Colon (tissue), 2 donors: ENCODE measurements at regions not wholly inside any gene's neighbourhood (a gene's known extent, or its start where the extent isn't known, plus 50 kb on each side); places are given as distances from the start of the nearest gene placed in this dataset.

Experiments used
- FAIRE-seq: peaks from 2 replicates; lab custom pipeline; 2012; peaks lifted over from hg19 to GRCh38; lab: Jason Lieb, UNC
- donor health status: control.
- donor health status: control.

DNA sequence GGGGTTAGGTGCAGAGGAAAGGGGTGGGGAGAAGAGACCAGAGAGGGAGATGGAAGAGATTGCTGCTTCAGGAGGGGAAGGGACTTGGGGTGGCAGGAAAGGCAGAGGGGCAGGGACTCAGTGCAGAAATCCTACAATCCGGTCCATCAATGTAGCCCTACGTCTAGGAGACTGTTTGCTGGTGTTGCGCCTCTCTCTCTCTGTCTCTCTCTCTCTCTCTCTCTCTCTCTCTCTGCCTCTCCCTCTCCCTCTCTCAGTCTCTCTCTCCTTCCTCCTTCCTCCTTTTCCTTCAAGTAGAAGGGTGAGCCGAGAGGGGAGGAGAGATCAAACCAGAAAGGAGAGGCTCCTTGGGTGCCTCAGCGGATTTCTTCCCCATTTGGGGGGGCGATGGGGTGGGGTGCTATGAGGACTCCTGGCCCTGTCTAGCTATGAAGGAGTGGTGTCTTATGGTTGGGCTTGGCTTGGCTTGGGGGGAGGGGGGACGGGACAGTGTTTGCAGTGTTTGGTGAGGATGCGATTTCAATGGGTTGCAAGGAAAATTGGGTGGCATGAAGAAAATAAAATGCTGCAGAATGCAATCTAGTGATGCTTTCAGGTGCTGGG is 181.2 kb downstream of the TBXT start:
- no peak for FAIRE-seq

- no peak for FAIRE-seq
Observed at GRCh38 chr6:165985806-165986299, 181.8 kb downstream of the TBXT start.

DNA sequence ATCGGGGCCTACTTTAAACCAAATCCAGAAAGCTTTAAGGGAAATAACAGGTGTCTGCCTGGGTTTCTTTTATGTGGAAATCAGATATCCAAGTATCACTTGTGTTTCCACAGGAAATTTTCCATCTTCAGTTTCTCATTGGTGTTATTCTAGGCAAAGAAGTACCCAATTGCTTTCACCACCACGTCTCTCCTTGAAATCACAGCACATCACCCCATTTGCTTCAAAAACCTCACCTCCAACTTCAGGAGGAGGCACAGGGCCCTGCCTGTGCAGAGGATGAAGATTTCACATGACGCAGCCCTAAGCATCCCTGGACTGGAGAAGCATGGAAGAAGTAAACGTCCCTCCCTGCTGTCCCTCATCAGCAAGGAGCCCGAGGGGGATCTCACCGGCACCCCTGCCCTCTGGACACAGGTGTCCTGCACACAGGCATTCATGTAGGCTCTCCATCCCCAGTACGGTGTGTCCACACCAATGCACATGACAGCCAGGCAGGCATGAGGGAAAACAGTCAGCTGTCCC is 182.3 kb downstream of the TBXT start:
- FAIRE-seq: no peak

- FAIRE-seq: no peak
Observed at GRCh38 chr6:165984729-165985275, 182.8 kb downstream of the TBXT start.

DNA sequence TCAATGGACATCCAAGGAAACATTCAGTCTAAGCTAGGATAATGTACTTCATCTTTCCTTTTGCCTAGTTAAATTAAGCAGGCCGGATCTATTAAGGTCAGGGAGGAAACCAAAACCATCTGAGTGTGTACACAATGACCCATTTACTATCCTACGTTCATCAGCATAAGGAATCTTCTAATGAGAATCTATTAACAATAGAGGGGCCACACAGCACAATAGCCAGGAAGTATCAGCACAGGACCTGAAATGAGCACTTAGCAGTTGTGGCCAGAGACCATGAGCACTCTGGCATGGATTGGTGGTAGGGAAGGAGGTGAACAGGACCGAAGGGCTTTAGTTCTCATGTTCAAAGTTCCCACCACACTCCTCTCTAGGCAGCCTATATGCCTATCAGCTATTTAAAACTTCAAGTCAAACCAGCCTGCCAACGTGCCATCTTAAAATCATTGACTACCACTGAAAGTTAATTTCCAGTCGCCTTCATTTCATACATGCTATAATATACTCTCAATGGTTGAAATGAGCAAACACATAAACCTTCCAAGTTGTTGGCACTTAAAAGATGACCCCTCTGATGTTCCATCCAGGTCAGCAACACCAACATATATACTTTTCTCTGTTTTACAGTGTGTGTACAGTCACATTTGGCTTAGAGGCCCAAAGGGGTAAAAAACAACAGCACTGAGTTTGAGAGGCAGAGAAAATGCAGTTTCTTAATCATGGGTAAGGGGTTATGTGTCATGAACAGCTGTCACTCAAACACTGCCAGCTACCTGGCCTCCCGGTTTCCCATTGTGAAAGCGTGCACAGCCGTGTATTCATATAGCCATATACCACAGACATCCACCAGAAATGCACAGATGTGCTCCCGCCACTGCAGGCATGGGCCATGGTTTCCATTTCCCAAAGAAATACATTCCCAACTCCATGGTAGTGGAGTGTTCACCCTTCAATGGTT is 184.3 kb downstream of the TBXT start:
- FAIRE-seq: no peak

DNA sequence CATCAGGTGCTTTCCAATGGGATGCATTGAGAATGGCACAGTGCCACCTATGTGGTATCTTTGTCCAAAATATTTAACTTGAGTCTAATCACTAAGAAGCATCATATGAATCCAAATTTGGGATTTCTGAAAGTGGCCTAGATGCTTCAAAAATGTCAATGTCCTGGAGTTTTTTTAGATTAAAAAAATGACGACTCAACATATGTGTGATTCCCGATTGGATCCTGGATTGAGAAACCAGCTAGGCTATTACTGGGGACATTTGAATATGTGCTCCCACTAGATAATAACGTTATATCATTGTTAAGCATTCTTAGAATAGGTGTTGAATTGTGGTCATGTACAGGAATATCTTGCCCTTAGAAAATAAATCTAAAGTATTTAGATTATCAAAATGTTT is 189.2 kb downstream of the TBXT start:
- no peak for FAIRE-seq

DNA sequence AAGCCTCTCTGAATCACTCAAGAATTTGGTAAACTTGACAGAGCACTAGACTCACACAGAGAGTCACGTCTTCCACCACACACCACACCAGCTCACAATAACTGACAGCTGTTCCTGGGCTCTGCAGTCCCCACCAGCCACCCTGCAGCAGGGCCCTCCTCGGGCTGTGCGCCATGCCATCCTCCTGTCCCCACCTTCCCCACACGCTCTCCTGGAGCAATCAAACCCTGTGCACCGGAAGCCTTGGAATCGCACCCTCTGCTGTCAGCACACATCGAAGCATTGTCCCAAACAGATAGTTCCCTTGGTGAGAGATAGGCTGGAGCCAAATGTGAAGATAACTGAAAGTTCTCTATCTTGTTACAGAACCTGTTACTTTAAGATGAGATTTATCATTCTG is 191.0 kb downstream of the TBXT start:
- no peak for FAIRE-seq

GRCh38 chr6:165974817-165975216 is 192.8 kb downstream of the TBXT start:
- FAIRE-seq: no peak

DNA sequence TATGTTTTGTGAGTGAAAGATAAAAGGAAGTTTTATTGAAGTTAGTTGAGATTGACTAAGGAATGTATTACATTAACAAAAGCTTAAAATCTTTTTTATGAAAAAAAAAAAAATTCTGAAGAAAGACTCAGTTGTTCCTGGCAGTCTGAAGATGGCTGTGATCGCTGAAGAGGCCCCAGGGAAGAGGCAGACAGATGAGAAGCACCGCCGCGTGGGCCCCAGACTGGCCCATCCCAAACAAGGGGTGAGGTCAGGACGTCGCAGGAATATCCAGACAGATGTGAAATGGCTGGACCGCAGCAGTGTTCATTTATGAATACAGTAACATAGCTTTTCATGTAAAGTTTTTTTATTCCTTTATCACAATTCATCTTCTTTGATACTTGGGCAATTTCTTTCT is 194.2 kb downstream of the TBXT start:
- no peak for FAIRE-seq

DNA sequence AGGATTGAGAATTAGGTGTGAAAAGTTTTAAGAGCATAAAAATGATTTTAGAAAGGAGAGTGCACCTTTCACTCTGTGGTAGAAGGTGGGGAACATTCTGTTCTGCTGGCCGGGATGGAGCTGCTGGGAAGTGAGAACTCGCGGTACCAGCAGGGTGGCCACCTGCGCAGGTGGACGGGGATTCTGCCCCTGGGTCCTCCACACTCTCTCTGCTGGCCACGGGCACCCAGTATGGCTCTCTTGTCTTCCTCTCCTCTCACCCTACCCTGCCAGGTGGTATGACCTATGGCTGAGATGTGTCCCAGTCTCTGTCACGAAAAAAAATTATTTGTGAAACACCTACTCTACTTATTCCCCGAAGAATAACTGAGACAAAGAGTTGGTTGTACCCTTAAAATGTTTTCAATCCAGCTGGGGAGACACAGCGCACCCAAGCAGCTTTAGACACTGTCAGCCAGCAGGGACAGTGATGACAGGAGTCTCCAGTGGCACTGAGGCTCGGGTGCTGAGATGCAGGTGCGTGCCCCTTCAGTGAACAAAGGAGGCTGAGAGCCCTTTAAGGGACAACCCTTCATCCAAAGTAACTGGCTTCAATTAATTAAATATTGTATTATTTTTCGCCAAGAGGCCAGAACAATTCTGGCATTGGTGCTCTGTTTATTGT is 195.4 kb downstream of the TBXT start:
- FAIRE-seq: no peak

GRCh38 chr6:165971202-165971601 is 196.4 kb downstream of the TBXT start:
- no peak for FAIRE-seq

GRCh38 chr6:165970001-165970400 is 197.7 kb downstream of the TBXT start:
- no peak for FAIRE-seq

GRCh38 chr6:165969184-165969583 is 198.5 kb downstream of the TBXT start:
- FAIRE-seq: no peak

DNA sequence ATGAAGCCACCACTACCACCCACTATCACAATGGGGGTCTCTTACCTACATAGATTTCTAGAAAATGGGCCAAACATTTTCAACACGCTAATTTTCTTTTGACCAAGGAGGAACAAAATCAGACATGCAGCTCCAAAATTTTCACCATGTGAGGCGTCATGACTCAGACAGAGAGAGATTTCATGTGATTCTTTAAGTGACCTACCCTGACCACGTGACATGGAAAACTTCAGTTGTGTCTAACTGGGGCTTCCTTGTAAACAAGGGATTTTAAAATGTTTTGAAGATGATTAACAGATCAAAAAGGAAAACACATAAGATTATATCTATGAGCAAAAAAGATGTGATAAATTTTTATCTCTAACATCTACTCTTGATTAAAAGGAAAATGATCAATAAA is 199.2 kb downstream of the TBXT start:
- FAIRE-seq: no peak

DNA sequence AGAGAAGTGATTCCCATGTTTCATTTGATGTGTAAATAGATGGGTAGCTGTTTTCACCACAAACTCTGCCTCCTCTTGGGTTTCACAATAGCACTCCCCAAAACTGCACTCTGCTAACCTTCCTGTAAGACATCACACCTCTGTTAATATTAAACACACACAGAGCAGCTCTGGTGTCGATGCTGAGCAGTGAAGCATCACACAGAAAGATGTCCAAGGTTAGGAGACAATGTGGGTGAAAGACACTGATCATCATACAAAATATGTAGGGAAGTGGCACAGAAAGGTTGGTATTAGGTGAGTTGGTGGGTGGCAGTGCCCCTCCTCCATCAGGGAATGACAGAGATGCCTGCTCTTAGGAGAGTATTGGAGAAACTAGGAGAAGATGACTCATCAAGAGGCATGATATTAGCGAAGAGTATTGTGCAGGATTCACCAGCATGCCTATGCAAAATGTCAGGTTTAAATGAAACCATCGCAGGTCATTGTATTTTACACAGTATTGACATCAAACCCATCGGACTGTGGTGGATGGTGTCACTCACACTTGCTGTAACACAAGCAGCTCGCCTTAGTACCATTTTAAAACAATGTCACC is 199.7 kb downstream of the TBXT start:
- no peak for FAIRE-seq

DNA sequence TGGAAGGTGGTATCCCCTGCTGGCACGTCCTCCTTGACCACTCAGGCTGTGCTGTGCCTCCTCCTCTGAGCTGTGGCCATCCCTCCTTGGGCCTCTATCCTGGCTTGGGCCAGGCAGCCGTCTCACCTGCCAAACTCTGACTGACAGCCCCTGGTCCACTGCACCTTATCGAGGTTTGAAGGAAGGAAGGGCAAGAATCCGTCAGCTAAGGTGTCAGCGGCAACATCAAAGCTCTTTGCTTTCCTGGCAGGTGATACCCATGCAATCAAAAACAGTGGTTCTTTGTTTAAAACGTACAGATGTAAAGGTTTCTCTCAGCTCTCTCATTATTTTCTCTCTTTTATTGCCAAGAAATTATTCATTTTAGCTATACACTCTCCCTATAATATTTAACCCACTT is 203.9 kb downstream of the TBXT start:
- FAIRE-seq: no peak

GRCh38 chr6:165962366-165962765 is 205.3 kb downstream of the TBXT start:
- FAIRE-seq: no peak

DNA sequence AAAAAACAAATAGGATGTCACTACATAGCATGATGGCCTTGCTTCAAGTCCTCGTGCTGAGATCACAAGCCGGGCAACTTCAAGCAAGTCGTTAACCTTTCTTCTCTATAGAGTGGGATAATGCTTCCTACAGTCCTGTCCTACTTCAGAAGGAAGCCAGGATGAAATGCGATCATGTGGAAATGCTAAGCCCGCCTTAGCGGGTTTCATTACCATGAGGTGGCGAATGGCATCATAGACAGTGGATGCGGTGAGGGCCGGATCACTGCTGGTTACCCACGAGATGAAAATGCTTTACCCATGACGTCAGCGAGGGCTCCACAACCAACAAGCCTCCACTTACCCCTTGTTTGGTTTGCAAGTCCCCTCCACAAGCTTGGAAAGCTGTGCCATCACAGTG is 206.4 kb downstream of the TBXT start:
- FAIRE-seq: no peak

- FAIRE-seq: no peak
Observed at GRCh38 chr6:165960695-165961094, 207.0 kb downstream of the TBXT start.

DNA sequence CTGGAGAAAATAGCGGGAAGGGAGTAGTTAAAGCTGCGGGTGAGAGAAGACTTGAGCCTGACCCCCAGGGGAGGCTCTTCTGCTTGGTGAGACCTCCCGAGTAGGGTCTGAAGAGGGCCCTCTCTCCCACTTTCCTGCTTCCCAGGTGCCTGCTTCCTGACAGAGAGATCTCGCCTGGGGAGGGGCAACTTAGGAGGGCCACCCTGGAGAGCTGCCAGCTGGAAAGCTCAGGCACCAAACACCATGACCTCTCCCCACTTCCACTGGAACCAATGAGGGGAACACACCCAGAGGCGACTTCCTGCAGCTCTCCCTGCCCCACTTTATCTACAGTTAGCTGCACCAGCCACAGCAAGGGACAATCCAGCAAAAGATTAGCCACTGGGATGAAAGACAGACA is 208.0 kb downstream of the TBXT start:
- no peak for FAIRE-seq

DNA sequence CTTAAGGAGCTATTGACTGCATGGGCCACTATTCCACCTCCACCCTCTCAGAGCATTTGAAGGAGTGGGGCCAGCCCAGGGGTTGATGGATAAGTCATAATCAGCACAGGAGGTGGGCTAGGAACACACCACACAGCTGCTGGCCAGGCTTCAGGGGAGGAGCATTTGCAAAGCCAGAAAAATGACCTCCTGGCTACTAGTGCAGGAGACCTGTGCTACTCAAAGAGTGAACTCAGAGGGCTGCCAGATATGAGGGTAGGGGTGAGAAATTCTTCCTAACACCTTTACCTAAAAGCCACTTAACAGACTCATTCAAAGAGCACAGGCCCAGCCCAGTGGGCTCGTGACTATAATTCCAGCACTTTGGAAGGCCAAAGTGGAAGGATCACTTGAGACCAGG is 210.8 kb downstream of the TBXT start:
- FAIRE-seq: no peak

- FAIRE-seq: no peak
Observed at GRCh38 chr6:165952514-165952913, 215.1 kb downstream of the TBXT start.
